Fibroblast of skin of left biceps (primary cell): ENCODE measurements at regions not wholly inside any gene's neighbourhood (a gene's known extent, or its start where the extent isn't known, plus 50 kb on each side); places are given as distances from the start of the nearest gene placed in this dataset.
A peak's percentile ranks its signal among the peaks of the same experiment; 100 is the strongest.

Experiments used
- DNase-seq, 2 experiments: peaks; one replicate each; pipeline ENCODE4 v3.0.0-alpha.2; 2013; ENCODE audit warnings: low read depth in 2 of 2

DNA sequence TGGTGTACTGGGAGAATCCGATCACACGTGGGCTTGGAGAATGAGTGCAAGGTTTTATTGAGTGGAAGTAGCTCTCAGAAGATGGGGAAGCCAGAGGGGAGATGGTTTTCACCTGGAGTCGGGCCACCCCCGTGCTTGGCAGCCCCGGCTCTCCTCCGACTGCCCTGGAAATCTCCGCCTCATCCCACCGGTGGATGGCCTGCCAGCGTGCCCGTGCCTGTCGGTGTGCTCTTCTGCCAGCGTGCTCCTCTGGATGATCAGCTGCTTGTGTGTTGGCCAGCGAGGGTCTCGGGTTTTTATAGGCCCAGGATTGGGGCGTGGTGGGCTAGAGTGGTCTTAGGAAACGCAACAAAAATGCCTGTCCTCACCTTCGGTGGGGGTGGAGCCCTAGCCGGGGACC, 368.0 kb downstream of the FAT4 start:
- no peak for DNase-seq

DNA sequence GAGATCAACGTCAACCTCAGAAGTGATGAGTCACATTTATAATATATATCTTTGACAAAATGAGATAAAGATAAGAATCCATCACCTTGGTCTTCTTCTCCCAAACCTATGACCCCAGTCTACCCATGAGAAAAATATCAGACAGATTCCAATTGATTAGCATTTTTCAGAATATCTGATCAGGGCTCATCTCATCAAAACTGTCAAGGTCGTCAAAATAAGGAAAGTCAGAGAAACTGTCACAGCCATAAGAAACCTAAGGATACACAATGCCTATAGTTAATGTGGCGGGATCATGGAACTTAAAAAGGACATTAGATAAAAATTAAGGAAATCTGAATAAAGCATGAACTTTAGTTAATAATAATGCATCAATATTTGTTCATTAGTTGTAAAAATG, 374.1 kb downstream of the FAT4 start:
- no peak for DNase-seq

DNA sequence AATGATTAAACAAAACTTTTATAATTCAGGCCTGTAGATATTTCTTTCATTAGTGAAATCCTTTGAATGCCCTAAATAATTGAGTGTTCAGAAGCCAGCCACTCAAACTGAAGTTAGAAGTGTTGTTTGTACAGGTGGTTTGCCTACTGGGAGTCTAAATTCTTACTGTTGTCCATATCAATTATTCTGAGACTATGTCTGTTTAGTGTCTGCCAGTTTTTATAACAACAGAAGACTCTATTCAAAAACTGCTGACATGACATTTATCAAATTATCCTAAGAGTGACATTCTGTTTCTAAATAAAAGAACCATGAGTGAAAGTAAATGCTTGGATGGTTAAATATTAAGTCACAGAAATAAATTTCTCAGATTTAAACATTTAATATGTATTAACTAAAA, 375.1 kb downstream of the FAT4 start:
- DNase-seq, result no peak

DNA sequence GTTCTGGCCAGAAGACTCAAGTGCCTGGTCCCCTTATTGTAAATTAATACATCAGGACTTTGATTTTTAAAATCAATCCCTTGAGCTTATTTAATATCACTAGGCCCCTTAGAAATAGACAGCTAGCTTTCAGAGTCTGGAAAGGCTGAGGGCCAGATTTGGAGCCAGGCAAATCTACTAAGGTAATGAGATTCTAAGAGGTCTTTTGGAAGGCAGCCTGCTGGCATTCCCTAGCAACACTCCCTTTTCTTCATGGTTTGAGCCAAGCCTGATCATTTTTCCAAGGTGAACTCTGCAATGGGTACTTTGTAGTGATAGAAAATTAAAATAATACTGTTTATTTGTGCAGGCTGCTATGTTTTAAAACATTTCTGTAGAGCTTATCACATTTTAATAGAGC, 378.5 kb downstream of the FAT4 start:
- no peak for DNase-seq

DNA sequence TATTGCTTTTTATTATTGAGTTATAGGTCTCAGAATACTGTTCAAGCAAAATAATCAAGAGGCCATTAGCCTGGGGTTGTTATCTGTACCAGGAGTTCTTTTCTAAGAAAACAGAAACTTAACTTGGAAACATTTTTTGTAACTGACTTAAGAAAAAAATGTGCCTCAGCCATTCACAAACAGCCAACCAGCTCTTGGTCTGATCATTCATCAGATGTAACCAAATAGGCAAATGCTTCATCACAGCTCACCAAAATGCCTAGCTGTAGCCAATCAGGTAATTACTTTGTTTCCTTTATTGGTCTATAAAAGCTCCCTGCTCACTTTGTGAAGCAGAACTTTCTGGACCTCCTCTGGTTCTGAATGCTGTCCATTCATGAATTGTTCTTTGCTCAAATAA, 387.7 kb downstream of the FAT4 start:
- DNase-seq, result no peak

DNA sequence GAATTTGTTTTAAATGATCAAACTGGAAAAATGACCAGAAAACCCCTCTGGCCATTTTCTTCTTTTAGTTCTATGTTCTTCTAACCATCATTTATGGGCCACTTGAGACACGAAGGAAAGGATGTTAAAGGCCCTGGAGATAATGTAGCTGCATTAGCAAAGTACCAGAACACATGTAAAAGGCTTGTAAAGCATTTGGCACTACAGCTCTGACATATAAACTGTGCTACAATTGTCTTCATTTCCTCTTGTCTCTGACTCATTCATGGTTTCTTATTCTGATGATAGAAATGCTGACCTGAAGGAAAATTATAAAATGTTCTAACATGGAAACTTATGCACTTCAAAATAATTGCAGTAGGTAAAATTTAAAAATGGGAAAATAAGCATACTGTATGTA, 388.7 kb downstream of the FAT4 start:
- peak in 1 of 2 experiments; percentile 18 for DNase-seq

DNA sequence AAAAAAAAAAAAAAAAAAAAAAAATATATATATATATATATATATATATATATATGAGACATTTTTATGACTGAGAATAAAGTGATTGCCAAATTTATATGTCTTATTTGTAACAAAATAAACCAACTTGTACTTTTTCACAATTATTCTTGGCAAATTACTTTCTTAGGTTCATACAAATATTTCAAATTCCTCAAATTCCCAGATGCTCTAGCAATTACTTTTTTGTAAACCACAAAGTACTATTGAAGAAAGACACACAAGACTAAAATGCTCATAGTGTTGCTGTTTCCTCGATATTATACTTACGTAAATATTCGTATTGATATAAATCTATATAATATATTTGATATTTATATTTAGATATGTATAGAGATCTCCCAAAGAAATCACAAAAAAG, 390.0 kb downstream of the FAT4 start:
- DNase-seq, result no peak

DNA sequence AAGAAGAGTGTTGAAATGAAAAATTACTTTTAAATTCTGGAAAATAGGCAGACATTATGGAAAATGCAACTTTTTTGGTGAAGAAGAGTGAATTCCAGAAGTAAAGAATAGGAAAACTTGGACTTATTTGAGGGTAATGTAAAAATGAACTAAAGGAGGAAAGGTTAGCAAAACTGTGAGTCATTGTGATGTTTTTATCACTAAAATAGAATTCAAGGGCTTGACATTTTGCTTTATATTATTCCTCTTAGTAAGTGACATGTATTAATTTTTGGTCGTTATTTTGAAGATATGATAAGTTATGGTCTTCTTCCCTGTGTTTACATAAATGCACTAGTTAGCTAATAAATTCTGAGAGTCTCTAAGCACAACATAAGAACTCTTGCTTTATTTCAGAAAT, 390.9 kb downstream of the FAT4 start:
- no peak for DNase-seq

DNA sequence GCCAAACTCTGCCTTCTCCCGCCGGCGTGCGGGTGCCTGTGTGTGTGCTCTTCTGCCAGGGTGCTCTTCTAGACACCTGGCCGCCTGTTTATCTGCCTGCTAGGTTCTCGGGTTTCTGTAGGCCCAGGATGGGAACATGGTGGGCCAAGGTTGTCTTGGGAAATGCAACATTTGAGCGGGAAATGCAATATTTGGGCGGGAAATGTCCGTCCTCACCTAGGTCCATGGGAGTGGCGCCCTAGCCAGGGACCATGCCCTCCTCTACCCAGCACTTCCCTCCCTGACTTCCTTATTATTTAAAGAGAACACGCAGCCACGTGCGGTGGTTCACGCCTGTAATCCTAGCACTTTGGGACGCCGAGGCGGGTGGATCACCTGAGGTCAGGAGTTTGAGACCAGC, 392.6 kb downstream of the FAT4 start:
- no peak for DNase-seq

DNA sequence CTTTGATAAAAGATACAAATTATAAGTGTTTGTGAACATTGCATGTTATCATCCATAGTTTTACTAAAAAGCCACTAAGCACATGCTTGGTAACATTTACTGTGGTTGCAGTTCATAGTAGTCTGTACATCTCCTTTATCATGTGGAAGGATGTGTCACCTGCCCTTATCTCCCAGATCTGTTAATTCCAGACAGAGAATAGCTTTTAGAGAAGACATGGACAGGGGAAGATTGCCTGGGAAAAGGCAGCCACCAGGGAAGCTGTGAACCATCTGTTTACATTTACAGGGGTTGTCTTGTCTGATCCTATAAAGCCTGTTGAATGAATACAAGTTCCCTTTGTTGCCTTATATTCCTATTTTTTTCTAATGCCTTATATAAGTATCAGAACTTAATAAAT, 396.0 kb downstream of the FAT4 start:
- DNase-seq, result no peak

DNA sequence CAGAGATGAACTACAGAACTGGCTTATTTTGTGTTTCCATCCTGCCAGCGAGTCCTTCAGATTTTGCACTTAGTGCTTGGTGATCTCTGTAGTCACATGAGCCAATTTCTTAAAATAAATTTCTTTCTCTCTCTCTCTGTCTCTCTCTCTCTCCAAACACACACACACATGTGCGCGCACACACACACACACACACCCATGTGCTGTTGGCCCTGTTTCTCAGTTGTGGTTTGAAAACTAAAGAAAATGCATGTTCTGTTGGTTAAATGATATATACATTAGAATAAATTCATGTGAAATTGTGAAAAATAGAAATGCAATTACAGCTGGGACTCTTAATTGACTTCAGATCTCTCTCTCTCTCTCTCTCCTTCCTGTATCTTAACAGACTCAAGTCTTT, 399.3 kb downstream of the FAT4 start:
- no peak for DNase-seq

DNA sequence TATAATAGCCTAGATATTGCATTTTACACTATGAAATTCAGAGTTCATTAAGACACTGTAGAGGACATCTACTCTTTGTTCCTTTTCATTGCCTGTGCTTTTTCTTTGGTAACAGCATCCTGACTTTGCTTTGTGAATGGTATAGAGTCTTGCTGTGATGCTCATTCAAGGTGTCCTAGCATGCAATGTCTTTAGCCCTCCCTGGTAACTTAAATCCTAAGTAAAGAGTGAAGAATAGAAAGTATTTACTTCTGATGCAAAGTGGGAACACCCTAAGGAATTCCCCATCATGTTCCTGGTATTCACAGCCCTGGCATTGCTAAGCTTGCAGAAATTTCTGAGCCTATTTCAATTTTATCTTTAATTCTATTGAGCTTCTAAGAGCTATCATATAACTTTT, 400.1 kb downstream of the FAT4 start:
- no peak for DNase-seq

DNA sequence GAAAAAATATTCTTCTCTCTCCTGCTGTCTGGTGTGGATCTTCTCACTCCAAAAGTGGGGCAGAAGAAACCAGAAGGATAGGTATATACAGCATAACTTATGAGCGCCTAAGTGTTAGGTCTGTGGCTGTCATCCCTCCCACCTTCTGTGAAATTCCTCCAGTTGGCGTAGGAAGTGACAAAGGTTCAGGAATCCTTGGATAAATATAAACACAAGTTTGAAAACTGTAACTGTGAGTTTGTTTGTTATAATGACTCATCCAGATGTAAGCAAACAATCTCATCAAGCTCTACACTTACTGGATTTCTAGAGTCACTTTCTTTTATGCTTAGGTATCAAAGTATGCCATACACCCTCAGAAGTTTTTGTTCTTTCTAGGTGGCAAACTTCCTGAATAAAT, 405.2 kb downstream of the FAT4 start:
- DNase-seq, result no peak

DNA sequence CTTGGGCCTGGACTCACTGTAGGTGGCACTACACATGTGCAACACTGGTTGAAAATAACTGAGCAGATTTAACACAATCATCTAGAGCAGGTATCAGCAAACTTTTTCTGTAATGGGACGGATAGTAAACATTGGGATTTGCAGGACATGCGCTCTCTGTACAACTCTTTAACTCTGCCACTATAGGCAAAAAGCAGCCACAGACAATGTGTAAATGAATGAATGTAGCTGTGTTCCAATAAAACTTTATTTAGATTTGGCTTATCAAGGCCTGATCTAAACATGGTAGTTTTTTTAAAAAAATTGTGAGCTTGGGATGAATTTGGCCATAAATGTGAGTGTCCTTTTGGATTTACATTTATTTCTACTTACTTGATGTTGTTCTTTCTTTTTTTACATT, 407.3 kb downstream of the FAT4 start:
- DNase-seq, result no peak

DNA sequence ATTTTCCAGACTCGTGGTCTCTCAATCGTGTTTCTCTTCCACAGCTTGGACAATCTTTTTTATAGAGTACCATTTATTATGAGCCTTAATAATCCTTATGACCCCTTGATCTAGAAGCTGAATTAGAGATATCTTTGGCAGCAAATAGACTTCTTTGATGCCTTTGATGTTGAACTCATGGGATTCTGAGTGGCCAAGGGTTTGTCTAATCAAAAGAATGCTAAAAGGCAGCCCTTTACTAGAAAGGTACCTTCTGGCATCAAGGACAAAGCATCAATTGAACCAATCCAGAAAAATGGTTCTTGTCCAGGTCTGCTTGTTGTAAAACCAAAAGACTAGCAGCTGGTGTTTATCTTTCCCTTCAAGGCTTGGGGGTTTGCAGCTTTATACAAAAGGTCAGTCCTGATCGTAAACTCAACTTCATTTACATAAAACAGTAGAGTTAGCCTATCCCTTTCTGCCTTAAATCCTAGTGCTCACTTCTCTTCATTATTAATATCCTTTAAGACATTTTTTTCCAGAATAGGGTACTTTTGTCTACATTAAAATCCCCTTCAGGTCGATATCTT, 411.3 kb downstream of the FAT4 start:
- no peak for DNase-seq

DNA sequence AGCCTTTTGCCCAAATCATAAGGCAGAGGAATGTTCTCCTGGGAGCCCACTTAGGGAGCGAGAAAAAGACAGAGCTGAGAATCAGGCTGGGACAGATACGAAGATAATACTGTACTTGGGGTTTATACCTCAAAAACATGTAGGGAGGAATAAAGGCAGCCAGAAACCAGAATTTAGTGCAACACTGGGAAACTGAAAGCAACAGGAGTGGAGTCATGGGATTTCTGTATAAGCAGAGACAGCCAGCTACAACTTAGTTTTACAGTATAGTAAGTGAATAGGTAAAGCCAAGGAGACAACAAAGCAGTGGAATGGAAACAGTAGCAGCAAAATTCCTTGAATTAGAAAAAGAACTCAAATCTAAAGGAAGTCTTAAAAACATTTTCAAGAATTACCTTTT, 413.2 kb downstream of the FAT4 start:
- DNase-seq, result no peak

DNA sequence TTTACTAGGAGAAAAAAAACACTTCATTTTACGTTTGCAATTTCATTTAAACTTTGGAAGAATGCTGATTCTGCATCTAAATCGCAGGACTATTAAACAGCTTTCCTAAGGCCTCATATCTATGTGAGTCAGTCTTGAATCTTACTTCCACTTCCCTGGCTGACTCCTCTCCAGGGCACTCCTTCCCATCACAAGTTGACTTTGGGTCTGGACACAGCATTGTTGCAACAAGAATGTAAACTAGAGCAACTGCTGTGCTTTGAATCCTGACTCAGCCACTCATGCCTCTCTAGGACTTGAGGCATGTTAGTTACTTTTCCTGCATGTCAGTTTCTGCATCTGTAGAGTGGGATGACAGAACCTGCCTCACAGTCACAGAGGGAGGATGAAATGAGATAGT, 413.8 kb downstream of the FAT4 start:
- DNase-seq, result peak; percentile 30 to 40

DNA sequence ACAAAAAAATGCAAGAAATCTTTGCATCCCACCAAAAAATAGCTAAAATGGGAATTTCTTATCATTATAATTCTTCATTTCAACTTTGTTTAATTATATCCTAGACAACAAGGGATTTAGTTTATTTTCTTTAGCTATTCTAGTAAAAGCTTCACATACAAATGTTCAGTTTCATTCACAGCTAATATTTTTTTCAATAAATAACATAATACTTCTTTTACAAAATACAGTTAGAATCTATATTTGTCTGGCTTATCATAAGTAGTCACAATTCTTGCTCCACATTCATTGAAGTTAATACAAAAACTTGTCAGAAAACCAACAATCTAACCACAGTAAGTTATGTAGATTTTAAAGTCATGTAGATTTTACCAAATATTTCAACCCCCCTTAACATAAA, 414.4 kb downstream of the FAT4 start:
- no peak for DNase-seq

DNA sequence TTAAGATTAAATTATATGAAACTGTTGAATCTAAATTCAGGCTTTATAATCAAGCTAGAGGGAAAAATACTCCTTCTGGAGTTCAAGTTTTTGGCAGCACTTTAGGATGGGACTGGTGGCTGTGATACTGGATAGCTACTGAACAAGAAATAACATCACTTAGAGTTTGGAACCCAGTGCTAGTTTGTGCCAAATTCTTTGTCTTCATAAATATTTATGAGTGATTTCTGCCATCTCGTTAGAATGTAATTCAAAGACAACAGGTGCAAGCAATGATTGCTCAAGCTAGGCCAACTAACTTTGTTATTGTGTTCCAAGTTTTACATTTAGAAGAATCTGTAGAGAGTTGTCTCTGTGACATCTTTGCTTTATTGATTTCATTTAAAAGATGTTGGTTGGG, 417.9 kb downstream of the FAT4 start:
- DNase-seq, result no peak

DNA sequence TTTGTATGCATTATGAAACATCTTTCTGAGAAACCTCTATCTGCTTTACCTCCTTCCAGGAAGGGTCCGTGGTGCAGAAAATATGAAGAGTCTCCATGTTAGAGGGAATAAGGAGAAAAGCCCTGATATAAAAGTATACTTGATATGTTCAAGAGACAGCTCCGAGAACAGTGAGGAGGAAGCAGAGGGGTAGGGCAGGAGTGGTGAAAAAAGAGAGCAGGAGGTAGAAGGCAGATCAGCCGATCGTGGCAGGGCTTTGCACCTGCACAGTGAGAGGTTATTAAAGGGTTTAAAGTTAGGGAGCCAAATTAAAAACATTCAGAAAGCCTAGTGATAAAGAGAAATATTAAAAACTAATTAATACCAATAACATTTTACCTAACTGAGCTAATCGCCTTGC, 419.7 kb downstream of the FAT4 start:
- DNase-seq, result no peak

DNA sequence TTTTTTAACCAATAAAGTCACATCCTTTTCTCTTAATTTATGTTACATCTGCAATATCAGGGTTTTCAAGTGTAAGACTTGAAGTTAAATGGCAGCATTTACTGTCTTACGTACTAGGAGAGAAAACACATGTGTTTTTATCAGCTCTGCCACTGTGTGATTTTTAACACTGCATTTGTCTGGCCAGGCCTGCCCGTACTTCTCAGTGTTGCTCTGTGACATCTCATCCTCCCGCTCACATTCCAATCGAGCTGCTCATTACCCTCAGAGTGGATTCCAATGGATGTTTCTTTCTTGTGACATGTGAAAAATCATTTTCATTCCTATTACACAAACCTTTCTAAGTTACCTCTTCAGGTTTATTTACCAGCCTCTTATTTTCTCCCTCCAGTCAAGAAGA, 420.3 kb downstream of the FAT4 start:
- peak; percentile 78 for DNase-seq

DNA sequence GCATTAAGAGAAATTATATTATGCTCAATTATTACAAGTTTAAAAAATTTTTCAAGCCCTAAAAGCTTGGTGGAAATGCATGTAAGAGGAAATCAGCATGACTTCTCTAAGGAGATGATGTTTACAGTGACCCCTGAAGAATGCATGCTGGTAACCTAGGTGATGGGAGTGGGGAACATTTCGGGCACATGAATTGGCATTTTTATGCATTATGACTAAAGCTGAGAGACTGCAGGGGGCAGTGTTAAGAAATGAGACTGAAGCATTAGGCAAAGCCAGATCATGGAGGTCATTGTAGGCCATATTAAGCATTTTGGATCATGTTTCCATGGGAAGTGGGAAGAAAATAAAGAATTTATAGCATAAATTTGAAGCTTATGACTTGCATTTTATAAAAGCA, 421.3 kb downstream of the FAT4 start:
- no peak for DNase-seq

DNA sequence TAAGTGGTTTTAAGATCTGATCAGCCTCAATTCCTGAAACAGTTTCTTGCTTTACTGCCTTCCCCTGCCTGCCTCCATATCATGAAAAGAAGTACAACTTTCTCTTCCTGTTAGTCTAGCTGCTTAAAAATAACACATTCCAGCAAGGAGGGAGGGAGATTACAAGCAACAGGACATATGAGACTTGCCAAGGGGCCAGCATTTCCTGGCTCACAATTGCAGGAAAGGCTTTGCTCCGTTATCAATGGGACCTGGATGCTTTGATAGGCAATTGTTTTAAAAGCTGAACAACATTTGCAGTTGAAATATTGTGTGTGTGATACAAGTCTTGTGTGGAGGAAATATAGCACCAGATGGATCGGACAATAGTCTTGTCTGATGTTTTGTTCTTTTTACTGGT, 425.0 kb downstream of the FAT4 start:
- DNase-seq, result no peak

DNA sequence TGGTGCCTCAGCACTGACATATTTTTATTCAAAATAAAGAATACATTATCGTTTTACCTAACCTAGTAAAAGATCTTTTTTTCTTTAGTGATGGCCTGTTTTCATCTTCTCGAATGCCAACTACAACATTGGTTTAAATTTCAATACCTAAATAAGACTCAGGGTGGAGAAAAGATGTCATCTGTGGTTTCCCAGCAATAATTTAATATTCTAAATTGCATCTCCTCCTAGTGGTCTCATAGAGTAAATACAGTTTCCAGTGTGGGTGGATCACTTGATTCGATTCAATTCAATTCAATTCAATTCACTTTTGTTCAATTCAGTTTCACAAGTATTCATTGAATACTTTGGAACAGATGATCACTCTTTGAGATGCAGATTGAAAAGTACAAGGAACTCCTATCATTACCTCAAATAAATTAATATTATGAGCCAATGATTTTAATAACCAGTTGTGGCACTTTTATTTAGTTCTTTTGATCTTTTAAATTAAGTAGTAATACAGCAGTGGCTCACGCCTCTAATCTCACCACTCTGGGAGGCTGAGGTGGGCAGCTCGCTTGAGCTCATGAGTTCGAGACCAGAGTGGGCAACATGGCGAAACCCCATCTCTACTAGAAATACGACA, 427.2 kb downstream of the FAT4 start:
- DNase-seq, result no peak
